Adipocyte (in vitro differentiated cells): ENCODE measurements at regions not wholly inside any gene's neighbourhood (a gene's known extent, or its start where the extent isn't known, plus 50 kb on each side); places are given as distances from the start of the nearest gene placed in this dataset.

Experiments
- DNase-seq: peaks from one replicate; pipeline ENCODE4 v3.0.0-alpha.2; 2015; ENCODE audit warnings: low read depth
- H3K27me3 ChIP-seq: replicated peaks from 2 replicates; pipeline ENCODE4 v1.7.0; 2013; ENCODE audit warnings: mild to moderate bottlenecking, low read length, moderate library complexity; ENCODE audit not compliant: control insufficient read depth, insufficient read depth
- H3K36me3 ChIP-seq: 2 replicates; pipeline ENCODE4 v1.7.0; 2013; ENCODE audit warnings: low read length, mild to moderate bottlenecking, moderate library complexity; ENCODE audit not compliant: control insufficient read depth, insufficient read depth, severe bottlenecking
- H3K4me1 ChIP-seq: 2 replicates; pipeline ENCODE4 v1.7.0; 2013; ENCODE audit warnings: mild to moderate bottlenecking, low read length, moderate library complexity; ENCODE audit not compliant: control insufficient read depth, insufficient read depth
- H3K4me3 ChIP-seq: 2 replicates; pipeline ENCODE4 v1.7.0; 2013; ENCODE audit warnings: mild to moderate bottlenecking, low read length, moderate library complexity
- H3K9ac ChIP-seq: 2 replicates; pipeline ENCODE4 v1.7.0; 2013; ENCODE audit warnings: mild to moderate bottlenecking, low read length, moderate library complexity
- H3K9me3 ChIP-seq: 2 replicates; pipeline ENCODE4 v1.7.0; 2013; ENCODE audit warnings: mild to moderate bottlenecking, low read length, moderate library complexity; ENCODE audit not compliant: control insufficient read depth

GRCh38 chr4:180949424-180950213 lies 1293.6 kb upstream of the TENM3 start:
- Histone ChIP-seq H3K9me3 (no peaks in the 10 kb centered on the region), H3K4me3 (no peak overlapping the region), H3K4me1 (peaks cover 5% of the 10 kb centered on the region), H3K9ac (no peak overlapping the region), H3K27me3 (no peaks in the 10 kb centered on the region), H3K36me3 (no peaks in the 10 kb centered on the region)
- DNase-seq, result no peak

- H3K4me1 ChIP-seq, result peaks cover 5% of the 10 kb centered on the region
- H3K36me3 ChIP-seq, result no peaks in the 10 kb centered on the region
- H3K9me3 ChIP-seq, result no peaks in the 10 kb centered on the region
- DNase-seq, result peak; percentile 9
- H3K27me3 ChIP-seq, result no peaks in the 10 kb centered on the region
- no peak overlapping the region for H3K9ac ChIP-seq
- no peak overlapping the region for H3K4me3 ChIP-seq
Observed at GRCh38 chr4:180950377-180950776, 1292.8 kb upstream of the TENM3 start.

DNA sequence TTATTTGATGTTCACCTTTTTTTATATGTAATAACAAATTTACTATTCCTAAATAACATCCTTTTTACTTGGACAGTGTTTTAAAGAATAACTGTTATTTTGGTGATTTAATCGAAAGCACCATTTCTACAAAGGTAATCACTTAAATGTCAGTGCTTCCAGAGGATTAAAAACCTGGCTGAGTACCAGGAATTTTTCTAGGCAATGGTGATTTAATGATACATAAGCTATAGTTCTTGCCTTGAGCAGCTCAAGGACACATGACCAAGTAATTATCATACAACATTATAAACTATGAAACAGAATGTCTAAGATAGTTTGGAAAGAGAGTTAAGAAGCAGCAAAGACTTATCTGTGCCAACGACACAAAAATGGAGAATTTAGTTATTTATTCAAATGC lies 1291.9 kb upstream of the TENM3 start:
- H3K4me1 ChIP-seq, result peaks cover 5% of the 10 kb centered on the region
- H3K4me3 ChIP-seq, result no peak overlapping the region
- H3K9me3 ChIP-seq, result no peaks in the 10 kb centered on the region
- no peaks in the 10 kb centered on the region for H3K27me3 ChIP-seq
- DNase-seq, result no peak
- no peak overlapping the region for H3K9ac ChIP-seq
- no peaks in the 10 kb centered on the region for H3K36me3 ChIP-seq

DNA sequence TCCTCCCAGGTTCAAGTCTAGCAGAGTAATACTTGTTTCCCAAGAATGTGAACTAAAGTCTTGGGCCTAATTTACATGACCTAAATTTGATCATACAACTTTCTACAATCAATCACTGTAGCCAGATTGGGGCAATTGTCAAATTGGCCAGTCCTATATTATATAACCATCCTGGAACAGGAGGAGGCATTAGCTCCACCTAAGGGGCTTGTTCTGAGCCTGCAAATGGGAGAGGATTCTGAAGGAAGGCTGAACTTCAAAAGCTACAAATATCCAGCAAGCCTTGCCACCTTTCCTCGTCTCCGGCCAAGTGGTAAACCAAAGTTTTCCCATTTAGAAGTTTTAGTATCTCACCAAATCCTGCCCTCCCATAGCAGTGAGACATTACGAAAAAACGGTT lies 1289.6 kb upstream of the TENM3 start:
- Histone ChIP-seq H3K36me3 (no peaks in the 10 kb centered on the region), H3K27me3 (no peaks in the 10 kb centered on the region), H3K9me3 (no peaks in the 10 kb centered on the region), H3K4me3 (no peak overlapping the region), H3K9ac (no peak overlapping the region), H3K4me1 (no peaks in the 10 kb centered on the region)
- DNase-seq, result no peak

DNA sequence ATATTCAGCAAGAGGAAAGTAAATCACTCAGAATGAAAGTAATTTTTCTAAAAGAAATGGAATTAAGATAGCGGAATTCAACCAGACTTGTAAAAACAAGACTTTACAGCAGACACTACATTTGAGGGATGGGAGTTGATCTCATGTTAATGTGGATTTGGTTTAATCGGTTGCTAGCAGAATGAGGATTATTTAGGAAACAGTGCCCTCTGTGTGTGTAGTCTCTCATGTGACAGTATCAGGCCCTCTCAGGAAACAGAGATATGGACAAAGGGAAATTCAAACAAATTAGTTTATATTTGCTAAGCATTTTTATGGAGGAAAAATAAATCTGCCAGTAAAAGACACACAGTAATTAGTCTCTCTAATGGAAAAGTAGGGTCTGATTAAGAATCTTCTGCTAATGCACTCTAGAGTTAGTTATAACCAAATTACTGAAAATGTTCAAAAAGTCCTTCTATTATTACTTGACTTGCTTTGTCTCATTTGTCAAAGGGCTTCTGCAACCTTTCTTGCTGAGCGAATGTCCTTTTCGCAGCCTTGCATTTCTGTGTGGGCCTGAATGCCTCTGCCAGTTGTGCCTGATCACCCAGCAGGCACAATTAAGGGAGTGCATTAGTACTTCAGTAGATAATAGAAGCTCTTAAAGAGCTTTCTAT lies 1282.3 kb upstream of the TENM3 start:
- Histone ChIP-seq H3K4me1 (no peaks in the 10 kb centered on the region), H3K9ac (no peak overlapping the region), H3K9me3 (no peaks in the 10 kb centered on the region), H3K36me3 (no peaks in the 10 kb centered on the region), H3K27me3 (no peaks in the 10 kb centered on the region), H3K4me3 (no peak overlapping the region)
- DNase-seq, result peak; percentile 37

DNA sequence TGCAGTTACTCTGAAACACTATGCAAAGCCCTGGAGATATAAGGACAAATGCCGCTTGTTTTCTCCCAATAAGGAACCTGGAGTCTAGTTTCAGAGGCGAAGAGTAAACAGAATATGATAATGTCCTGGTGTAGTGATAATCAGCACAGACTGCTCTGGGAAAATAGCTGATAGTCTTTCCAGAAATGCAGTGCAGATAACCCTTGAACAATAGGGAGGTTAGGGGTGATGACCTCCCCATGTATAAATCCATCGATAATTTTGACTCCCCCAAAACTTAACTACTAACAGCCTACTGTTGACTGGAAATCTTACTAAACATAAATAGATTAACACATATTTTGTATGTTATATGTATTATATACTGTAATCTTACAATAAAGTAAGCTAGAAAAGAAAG lies 1280.9 kb upstream of the TENM3 start:
- Histone ChIP-seq H3K27me3 (no peaks in the 10 kb centered on the region), H3K36me3 (no peaks in the 10 kb centered on the region), H3K9me3 (no peaks in the 10 kb centered on the region), H3K4me1 (no peaks in the 10 kb centered on the region), H3K4me3 (no peak overlapping the region), H3K9ac (no peak overlapping the region)
- DNase-seq, result no peak

DNA sequence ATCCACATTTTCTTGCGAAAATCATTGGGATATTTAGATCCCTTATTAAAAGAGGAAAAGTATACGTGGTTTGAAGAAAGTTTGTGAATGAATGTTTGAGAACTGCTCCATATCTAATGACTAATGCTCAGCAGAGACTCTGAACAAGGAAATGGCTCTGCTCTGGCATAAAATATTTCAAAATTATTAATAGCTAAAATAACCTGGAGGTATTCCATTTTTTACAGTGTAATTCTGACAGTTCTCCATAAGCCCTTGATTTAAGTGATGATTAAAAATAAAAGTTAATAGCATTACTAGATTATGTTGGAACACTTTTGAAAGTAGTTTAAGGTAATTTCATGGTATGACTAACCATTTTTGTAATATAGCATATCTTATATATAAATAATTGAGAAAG lies 1276.9 kb upstream of the TENM3 start:
- H3K4me3 ChIP-seq, result no peak overlapping the region
- no peak overlapping the region for H3K9ac ChIP-seq
- no peak for DNase-seq
- no peaks in the 10 kb centered on the region for H3K9me3 ChIP-seq
- H3K4me1 ChIP-seq, result peaks cover 3% of the 10 kb centered on the region
- H3K27me3 ChIP-seq, result no peaks in the 10 kb centered on the region
- H3K36me3 ChIP-seq, result no peaks in the 10 kb centered on the region

DNA sequence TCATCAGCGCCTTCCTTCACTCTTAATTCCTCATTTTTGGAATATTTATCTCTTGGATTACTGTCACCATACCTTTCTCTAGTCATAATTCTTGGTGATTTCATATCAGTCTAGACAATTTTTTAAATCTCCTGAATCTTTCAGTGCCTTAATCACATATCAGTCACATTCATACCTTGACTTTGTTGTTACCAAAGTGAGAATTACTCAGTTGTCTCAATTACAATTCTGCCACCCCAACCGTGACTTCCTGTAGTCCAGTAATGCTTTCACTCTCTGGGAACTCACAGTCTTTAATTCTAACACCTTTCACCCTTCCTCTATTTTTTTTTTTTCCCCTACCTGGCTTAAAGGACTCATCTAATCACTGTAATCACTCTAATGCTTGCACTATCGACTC lies 1275.3 kb upstream of the TENM3 start:
- Histone ChIP-seq H3K36me3 (no peaks in the 10 kb centered on the region), H3K27me3 (no peaks in the 10 kb centered on the region), H3K9ac (no peak overlapping the region), H3K4me3 (no peak overlapping the region), H3K4me1 (peaks cover 3% of the 10 kb centered on the region), H3K9me3 (no peaks in the 10 kb centered on the region)
- DNase-seq, result no peak

DNA sequence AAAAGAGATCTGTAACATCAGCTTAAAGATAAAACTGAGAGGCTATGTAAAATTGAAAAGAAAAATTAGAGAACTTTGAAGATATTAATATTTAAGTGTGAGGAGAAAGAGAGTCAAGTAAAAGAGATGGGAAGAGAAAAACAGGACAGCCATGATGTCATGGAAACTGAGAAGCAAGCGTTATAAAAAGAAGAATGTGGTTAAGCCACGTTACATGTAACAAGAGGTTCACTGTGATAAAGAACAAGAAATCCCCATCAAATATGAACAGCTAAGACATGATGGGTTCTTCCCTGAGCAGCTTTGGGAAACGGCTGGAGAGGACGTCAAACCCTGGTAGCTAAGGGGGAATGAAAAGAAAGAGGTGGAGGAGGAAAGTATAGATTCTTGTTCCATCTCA lies 1269.3 kb upstream of the TENM3 start:
- no peaks in the 10 kb centered on the region for H3K27me3 ChIP-seq
- no peak for DNase-seq
- H3K4me3 ChIP-seq, result no peak overlapping the region
- peaks cover 1% of the 10 kb centered on the region for H3K4me1 ChIP-seq
- H3K9ac ChIP-seq, result no peak overlapping the region
- no peaks in the 10 kb centered on the region for H3K9me3 ChIP-seq
- H3K36me3 ChIP-seq, result no peaks in the 10 kb centered on the region

DNA sequence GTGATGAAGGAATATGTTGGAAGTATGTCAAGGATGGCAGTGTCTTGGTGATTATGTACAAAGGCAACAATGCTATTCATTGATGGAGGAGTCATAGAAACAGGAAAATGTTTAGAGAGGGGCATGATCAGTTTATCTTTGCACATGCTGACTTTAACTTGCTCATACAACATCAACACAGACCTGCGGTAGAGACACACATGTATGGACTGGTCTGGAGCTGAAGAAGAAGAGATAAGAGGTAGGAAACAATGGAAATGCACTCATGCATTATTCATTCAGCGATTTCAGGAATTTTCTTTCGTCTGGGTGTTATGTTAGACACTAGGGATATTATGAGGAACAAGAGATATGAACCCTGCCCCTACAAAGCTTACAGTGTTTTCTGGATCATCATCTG lies 1252.3 kb upstream of the TENM3 start:
- no peak overlapping the region for H3K4me3 ChIP-seq
- H3K36me3 ChIP-seq, result no peaks in the 10 kb centered on the region
- H3K4me1 ChIP-seq, result no peaks in the 10 kb centered on the region
- H3K27me3 ChIP-seq, result no peaks in the 10 kb centered on the region
- DNase-seq, result no peak
- H3K9ac ChIP-seq, result no peak overlapping the region
- H3K9me3 ChIP-seq, result peaks cover 5% of the 10 kb centered on the region

DNA sequence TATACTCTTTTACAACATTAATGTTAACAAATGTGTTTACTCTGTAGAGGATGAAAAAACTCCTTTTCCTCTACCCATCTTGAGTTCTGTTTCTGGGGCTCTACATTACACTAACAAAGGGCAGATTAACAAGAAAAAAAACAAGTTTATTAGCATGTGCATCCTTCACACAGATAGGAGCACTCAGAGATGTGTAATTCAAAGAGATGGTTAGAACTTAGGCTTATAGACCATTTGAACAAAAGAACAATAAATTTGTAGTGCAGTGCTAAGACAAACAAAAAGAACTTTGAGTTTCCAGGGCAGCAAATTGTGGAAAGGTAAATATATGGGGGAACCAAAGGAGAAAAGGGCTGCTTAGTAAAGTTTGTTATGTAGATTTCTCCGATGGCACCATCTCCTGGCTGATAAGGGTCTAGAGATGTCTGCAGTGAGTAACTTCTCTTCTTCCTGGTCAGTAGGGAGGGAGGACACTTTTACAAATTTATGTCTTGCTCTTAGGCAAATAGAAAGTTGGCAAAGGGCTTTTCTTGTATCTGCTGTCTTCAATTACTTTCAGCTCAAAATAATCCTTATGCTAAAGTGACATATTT lies 1249.9 kb upstream of the TENM3 start:
- Histone ChIP-seq H3K4me1 (peaks cover under 1% of the 10 kb centered on the region), H3K9ac (no peak overlapping the region), H3K4me3 (no peak overlapping the region), H3K36me3 (no peaks in the 10 kb centered on the region), H3K27me3 (no peaks in the 10 kb centered on the region), H3K9me3 (peaks cover 5% of the 10 kb centered on the region)
- DNase-seq, result no peak
